ES-I3 (cell line): ENCODE measurements at regions not wholly inside any gene's neighbourhood (a gene's known extent, or its start where the extent isn't known, plus 50 kb on each side); places are given as distances from the start of the nearest gene placed in this dataset.
"Not testable (repeated sequence)": the region's sequence is repeated elsewhere in the genome, so short reads cannot be mapped to it uniquely, and the experiment has no call there.

Experiments used
- H3K36me3 ChIP-seq: 2 replicates; pipeline ENCODE4 v1.6.1; 2013; ENCODE audit warnings: mild to moderate bottlenecking, low read length, control low read depth, moderate library complexity; ENCODE audit not compliant: insufficient read depth
- H3K4me1 ChIP-seq: 2 replicates; pipeline ENCODE4 v1.6.1; 2013; ENCODE audit warnings: mild to moderate bottlenecking, control low read depth, low read length; ENCODE audit not compliant: insufficient read depth
- H3K9ac ChIP-seq: 2 replicates; pipeline ENCODE4 v1.6.1; 2013; ENCODE audit warnings: low read depth, mild to moderate bottlenecking, low read length, moderate library complexity
- H3K9me3 ChIP-seq: 2 replicates; pipeline ENCODE4 v1.6.1; 2013; ENCODE audit warnings: mild to moderate bottlenecking, low read length, moderate library complexity; ENCODE audit not compliant: control insufficient read depth, insufficient read depth

DNA sequence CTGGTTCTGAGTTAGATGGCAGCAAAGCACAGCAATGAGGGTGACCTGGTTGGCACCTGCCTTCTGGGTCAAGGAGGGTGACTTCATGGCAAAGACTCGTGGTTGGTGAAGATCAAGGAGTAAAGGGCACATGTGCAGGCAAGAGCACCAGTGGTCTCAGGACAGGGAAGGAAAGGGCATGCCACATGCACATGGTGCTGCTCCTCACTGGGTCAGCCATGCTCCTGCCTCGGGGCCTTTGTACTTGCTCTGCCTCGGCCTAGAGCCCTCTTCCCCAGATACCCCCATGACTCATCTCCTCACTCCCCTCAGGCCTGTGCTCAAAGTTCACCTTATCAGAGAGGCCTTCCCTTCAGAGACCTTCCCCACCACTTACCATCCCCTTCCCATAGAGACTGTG is 106.7 kb upstream of the KDM7A start:
- no peaks in the 10 kb centered on the region for H3K36me3 ChIP-seq
- H3K9ac ChIP-seq: no peak overlapping the region
- no peaks in the 10 kb centered on the region for H3K9me3 ChIP-seq
- no peaks in the 10 kb centered on the region for H3K4me1 ChIP-seq

GRCh38 chr7:140281960-140282359 is 105.2 kb upstream of the KDM7A start:
- Histone ChIP-seq H3K36me3 (no peaks in the 10 kb centered on the region), H3K9me3 (no peaks in the 10 kb centered on the region), H3K4me1 (no peaks in the 10 kb centered on the region), H3K9ac (no peak overlapping the region)

DNA sequence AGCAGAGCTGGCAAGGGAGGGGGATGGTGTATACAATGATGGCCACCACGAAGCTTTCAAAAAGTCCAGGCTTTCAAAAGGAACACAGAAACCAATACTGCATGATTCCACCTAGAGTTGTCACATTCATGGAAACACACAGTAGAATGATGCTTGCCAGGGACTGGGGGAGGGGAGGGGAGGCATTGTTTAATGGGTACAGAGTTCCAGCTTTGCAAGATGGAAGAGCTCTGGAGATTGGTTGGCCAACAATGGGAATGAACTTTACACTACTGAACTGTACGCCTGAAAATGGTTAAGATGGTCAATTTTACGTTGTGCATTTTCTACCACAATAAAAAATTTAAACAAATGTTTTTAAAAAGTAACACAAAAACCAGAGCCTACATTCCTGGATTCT is 104.5 kb upstream of the KDM7A start:
- Histone ChIP-seq H3K9me3 (no peaks in the 10 kb centered on the region), H3K9ac (no peak overlapping the region), H3K36me3 (no peaks in the 10 kb centered on the region), H3K4me1 (no peaks in the 10 kb centered on the region)

DNA sequence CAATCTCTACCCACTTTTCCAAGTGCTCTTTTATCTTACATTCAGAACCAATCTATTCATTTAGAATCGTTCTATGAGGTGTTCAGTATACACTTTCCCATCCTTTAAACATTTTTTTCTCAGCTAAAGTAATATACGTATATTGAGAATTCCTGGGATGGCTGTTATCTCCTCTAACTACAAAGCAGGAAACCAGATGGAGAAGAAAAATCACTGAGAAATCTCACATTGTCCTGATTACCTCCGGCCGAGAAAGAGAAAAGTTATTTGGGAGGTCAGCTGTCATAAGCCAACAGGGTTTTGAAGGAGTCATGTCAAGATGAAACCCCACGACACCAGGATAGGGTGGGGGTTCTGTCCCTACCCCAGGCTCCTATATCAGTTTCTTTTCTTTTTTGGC is 99.2 kb upstream of the KDM7A start:
- no peaks in the 10 kb centered on the region for H3K4me1 ChIP-seq
- H3K36me3 ChIP-seq: no peaks in the 10 kb centered on the region
- no peaks in the 10 kb centered on the region for H3K9me3 ChIP-seq
- H3K9ac ChIP-seq: no peak overlapping the region

GRCh38 chr7:140275069-140275965 is 98.5 kb upstream of the KDM7A start:
- no peak overlapping the region for H3K9ac ChIP-seq
- no peaks in the 10 kb centered on the region for H3K9me3 ChIP-seq
- H3K4me1 ChIP-seq: no peaks in the 10 kb centered on the region
- H3K36me3 ChIP-seq: no peaks in the 10 kb centered on the region

DNA sequence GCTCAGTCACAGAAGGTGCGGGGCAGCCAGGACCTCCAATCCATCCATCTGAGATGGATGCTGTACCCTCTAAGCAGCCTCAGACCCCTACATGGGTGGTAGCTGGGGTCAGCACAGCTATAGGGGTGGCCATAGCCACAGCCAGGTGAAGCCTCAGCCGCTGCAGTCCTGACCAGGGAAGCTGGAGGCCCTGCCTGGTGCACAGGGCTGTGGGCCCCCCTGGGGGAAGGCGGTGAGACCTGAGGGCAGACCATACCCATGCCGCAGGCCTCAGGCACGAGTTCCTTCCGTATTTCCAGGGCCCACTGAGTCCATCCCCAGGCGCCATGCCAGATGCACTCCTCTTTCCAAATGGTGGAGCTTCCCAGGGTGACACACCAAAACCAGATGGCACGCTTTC is 96.6 kb upstream of the KDM7A start:
- H3K9ac ChIP-seq: no peak overlapping the region
- no peaks in the 10 kb centered on the region for H3K36me3 ChIP-seq
- H3K9me3 ChIP-seq: no peaks in the 10 kb centered on the region
- no peaks in the 10 kb centered on the region for H3K4me1 ChIP-seq

- H3K36me3 ChIP-seq, H3K4me1 ChIP-seq, H3K9me3 ChIP-seq, H3K9ac ChIP-seq: not testable (repeated sequence)
Measured at GRCh38 chr7:140271643-140271968, 94.8 kb upstream of the KDM7A start.

DNA sequence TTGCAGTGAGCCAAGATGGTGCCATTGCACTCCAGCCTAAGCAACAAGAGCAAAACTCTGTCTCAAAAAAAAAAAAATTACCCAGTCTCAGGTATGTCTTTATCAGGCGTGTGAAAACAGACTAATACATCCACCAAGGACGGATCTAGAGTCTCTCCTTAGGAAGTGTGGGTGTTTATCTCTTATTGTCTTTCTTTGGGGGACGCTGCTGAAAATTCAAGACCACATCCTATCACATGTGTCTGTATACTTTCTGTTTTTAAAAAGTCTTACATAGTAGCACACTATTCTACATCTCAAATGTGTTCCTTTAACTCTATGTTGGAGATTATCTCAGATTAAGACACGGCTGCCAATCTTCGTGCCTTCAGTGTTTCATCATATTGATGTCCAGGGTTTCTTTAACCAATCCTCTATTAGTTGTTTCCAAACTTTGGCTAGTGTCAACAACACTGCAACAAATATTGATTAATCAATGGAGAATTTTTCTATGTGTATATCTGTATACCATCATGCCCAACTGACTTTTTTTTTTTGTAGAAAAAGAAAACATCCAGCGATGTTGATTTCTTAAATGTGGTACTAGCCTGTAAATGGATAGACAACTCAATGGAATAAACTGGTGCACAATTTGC is 92.3 kb upstream of the KDM7A start:
- no peak overlapping the region for H3K9ac ChIP-seq
- no peaks in the 10 kb centered on the region for H3K4me1 ChIP-seq
- no peaks in the 10 kb centered on the region for H3K9me3 ChIP-seq
- no peaks in the 10 kb centered on the region for H3K36me3 ChIP-seq

- Histone ChIP-seq H3K36me3 (no peaks in the 10 kb centered on the region), H3K9ac (no peak overlapping the region), H3K4me1 (no peaks in the 10 kb centered on the region), H3K9me3 (no peaks in the 10 kb centered on the region)
Measured at GRCh38 chr7:140267381-140268226, 90.8 kb upstream of the KDM7A start.

DNA sequence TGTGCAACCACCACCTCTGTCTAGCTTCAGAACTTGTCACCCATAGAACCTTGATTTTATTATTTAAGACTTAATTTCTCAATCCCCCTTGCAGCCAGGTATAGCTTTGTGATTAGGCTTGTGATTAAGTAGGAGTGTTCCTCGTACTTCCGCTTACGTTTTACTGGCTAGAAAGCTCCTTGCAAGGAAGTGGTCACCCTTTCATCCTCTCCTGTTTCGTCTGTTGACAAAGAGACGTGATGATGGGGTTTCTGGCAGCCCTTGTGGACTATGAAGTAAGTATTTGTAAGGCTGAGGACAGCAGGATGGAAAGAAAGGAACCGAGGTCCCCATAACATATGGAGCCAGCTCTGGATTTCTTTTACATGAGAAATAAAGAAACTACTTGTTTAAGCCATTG is 86.5 kb upstream of the KDM7A start:
- Histone ChIP-seq H3K36me3 (no peaks in the 10 kb centered on the region), H3K9ac (no peak overlapping the region), H3K9me3 (no peaks in the 10 kb centered on the region), H3K4me1 (no peaks in the 10 kb centered on the region)

- Histone ChIP-seq H3K4me1 (no peaks in the 10 kb centered on the region), H3K9me3 (no peaks in the 10 kb centered on the region), H3K36me3 (no peaks in the 10 kb centered on the region), H3K9ac (no peak overlapping the region)
Measured at GRCh38 chr7:140262242-140262903, 85.6 kb upstream of the KDM7A start.

GRCh38 chr7:140261522-140261921 is 84.7 kb upstream of the KDM7A start:
- no peak overlapping the region for H3K9ac ChIP-seq
- no peaks in the 10 kb centered on the region; the same call in 1 of the 2 replicates for H3K9me3 ChIP-seq
- H3K4me1 ChIP-seq: no peaks in the 10 kb centered on the region
- no peaks in the 10 kb centered on the region for H3K36me3 ChIP-seq

DNA sequence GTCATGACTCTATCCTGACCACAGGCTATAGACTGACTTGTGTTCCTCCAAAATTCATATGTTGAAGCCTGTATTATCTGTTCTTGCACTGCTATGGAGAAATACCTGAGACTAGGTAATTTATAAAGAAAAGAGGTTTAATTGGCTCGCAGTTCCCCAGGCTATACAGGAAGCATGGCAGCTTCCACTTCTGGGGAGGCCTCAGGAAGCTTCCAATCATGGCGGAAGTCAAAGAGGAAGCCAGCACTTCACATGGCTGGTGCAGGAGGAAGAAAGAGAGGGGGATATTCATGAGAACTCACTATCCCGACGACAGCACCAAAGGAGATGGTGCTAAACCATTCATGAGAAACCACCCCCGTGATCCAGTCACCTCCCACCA is 84.3 kb upstream of the KDM7A start:
- Histone ChIP-seq H3K4me1 (no peaks in the 10 kb centered on the region), H3K9ac (no peak overlapping the region)

DNA sequence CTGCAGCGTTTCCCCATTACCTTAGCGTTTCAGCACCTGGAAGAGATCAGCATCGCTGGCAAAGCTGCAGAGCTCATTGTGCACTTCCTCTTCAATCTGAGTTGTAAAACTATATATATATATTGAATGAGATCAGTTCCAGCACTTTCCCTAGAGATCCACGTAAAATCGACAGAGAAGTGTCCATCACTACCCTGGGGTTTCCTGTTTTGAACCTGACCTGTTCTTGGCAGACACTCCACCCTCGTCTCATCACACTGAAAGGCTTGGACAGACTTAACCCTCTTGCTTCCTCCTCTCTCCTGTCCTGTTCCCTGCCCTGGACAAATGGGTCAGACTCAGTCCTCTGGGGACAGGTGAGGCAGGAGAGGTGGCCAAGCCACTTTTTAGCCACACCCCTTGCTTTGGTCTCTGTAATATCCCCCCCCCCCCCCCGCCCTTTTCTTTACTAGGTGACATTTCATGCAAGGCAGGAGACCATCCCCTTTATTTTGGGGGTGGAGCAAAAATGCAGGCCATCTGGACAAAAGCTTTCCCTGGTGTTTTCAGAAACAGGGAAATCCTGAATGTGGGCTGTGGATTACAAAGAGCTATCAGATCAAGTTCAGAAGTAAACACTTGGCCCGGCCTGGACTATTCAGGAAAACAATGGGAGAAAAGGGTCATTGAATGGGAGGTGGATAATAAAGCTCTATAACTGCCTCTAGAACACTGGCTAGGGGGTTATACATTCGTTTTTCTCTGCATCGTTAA is 83.7 kb upstream of the KDM7A start:
- Histone ChIP-seq H3K36me3 (no peaks in the 10 kb centered on the region), H3K9me3 (no peaks in the 10 kb centered on the region; the same call in 1 of the 2 replicates), H3K9ac (no peak overlapping the region), H3K4me1 (no peaks in the 10 kb centered on the region)

More for the DNA sequence above, 84.3 kb upstream of the KDM7A start:
- H3K36me3 ChIP-seq: no peaks in the 10 kb centered on the region
- no peaks in the 10 kb centered on the region; the same call in 1 of the 2 replicates for H3K9me3 ChIP-seq
